ENCODE measurements at regions not wholly inside any gene's neighbourhood (a gene's known extent, or its start where the extent isn't known, plus 50 kb on each side); places are given as distances from the start of the nearest gene placed in this dataset.

GRCh38 chr3:106366352-106366751 is 497.5 kb upstream of the CBLB start:
- no peak overlapping the region for H3K4me3 Mint-ChIP-seq
- peaks cover 7% of the 10 kb centered on the region for H3K4me1 Mint-ChIP-seq (ENCODE audit: low read depth)
- H3K27ac Mint-ChIP-seq = no peak overlapping the region
- intact Hi-C loops (cut with micrococcal nuclease) = no loop called here
- no peaks in the 10 kb centered on the region for H3K36me3 Mint-ChIP-seq (ENCODE audit: low read depth)
- peaks cover 2% of the 10 kb centered on the region for H3K27me3 Mint-ChIP-seq (ENCODE audit: low read depth)
- CTCF ChIA-PET = no interaction called here
- H3K9me3 Mint-ChIP-seq = peaks cover 9% of the 10 kb centered on the region
- no peak for DNase-seq

- no peak for DNase-seq
- no peaks in the 10 kb centered on the region for H3K36me3 Mint-ChIP-seq (ENCODE audit: low read depth)
- peaks cover 7% of the 10 kb centered on the region for H3K4me1 Mint-ChIP-seq (ENCODE audit: low read depth)
- peaks cover 2% of the 10 kb centered on the region for H3K27me3 Mint-ChIP-seq (ENCODE audit: low read depth)
- H3K9me3 Mint-ChIP-seq = peaks cover 2% of the 10 kb centered on the region
- CTCF ChIA-PET = no interaction called here
- intact Hi-C loops (cut with micrococcal nuclease) = no loop called here
- no peak overlapping the region for H3K4me3 Mint-ChIP-seq
- H3K27ac Mint-ChIP-seq = no peak overlapping the region
Measured at GRCh38 chr3:106367496-106367895, 498.7 kb upstream of the CBLB start.

GRCh38 chr3:106371221-106371970 is 502.6 kb upstream of the CBLB start:
- CTCF ChIA-PET = no interaction called here
- Mint-ChIP-seq H3K27me3 (ENCODE audit: low read depth) (peaks cover 2% of the 10 kb centered on the region), H3K36me3 (ENCODE audit: low read depth) (no peaks in the 10 kb centered on the region), H3K27ac (no peak overlapping the region), H3K9me3 (no peaks in the 10 kb centered on the region), H3K4me3 (no peak overlapping the region), H3K4me1 (ENCODE audit: low read depth) (no peaks in the 10 kb centered on the region)
- DNase-seq = no peak
- intact Hi-C loops (cut with micrococcal nuclease) = no loop called here

- Mint-ChIP-seq H3K4me1 (ENCODE audit: low read depth) (no peaks in the 10 kb centered on the region), H3K36me3 (ENCODE audit: low read depth) (no peaks in the 10 kb centered on the region), H3K27ac (no peak overlapping the region), H3K27me3 (ENCODE audit: low read depth) (peaks cover 2% of the 10 kb centered on the region), H3K9me3 (no peaks in the 10 kb centered on the region), H3K4me3 (no peak overlapping the region)
- no peak for DNase-seq
- CTCF ChIA-PET = no interaction called here
- intact Hi-C loops (cut with micrococcal nuclease) = no loop called here
Measured at GRCh38 chr3:106371971-106372805, 503.4 kb upstream of the CBLB start.

GRCh38 chr3:106372806-106373190 is 504.0 kb upstream of the CBLB start:
- peaks cover 2% of the 10 kb centered on the region for H3K27me3 Mint-ChIP-seq (ENCODE audit: low read depth)
- intact Hi-C loops (cut with micrococcal nuclease) = no loop called here
- no peaks in the 10 kb centered on the region for H3K36me3 Mint-ChIP-seq (ENCODE audit: low read depth)
- no peak overlapping the region for H3K27ac Mint-ChIP-seq
- no peak for DNase-seq
- H3K9me3 Mint-ChIP-seq = no peaks in the 10 kb centered on the region
- H3K4me1 Mint-ChIP-seq (ENCODE audit: low read depth) = no peaks in the 10 kb centered on the region
- CTCF ChIA-PET = no interaction called here
- H3K4me3 Mint-ChIP-seq = no peak overlapping the region

- no peaks in the 10 kb centered on the region for H3K27me3 Mint-ChIP-seq (ENCODE audit: low read depth)
- no peaks in the 10 kb centered on the region for H3K9me3 Mint-ChIP-seq
- intact Hi-C loops (cut with micrococcal nuclease) = no loop called here
- peaks cover 5% of the 10 kb centered on the region for H3K4me1 Mint-ChIP-seq (ENCODE audit: low read depth)
- CTCF ChIA-PET = interaction anchor here (0.8 kb wide), 1 partner anchor 14 kb away, joined by 4 read pairs; no protein-coding TSS in a partner anchor
- no peaks in the 10 kb centered on the region for H3K36me3 Mint-ChIP-seq (ENCODE audit: low read depth)
- DNase-seq = no peak
- no peak overlapping the region for H3K4me3 Mint-ChIP-seq
- H3K27ac Mint-ChIP-seq = no peak overlapping the region
Measured at GRCh38 chr3:106376016-106376570, 507.3 kb upstream of the CBLB start.

GRCh38 chr3:106379251-106379750 is 510.5 kb upstream of the CBLB start:
- intact Hi-C loops (cut with micrococcal nuclease) = no loop called here
- no peak for DNase-seq
- no peaks in the 10 kb centered on the region for H3K9me3 Mint-ChIP-seq
- H3K36me3 Mint-ChIP-seq (ENCODE audit: low read depth) = no peaks in the 10 kb centered on the region
- H3K27ac Mint-ChIP-seq = no peak overlapping the region
- no peaks in the 10 kb centered on the region for H3K27me3 Mint-ChIP-seq (ENCODE audit: low read depth)
- peaks cover 5% of the 10 kb centered on the region for H3K4me1 Mint-ChIP-seq (ENCODE audit: low read depth)
- CTCF ChIA-PET = interaction anchor here (0.6 kb wide), 1 partner anchor 420 kb away, joined by 3 read pairs; no protein-coding TSS in a partner anchor
- no peak overlapping the region for H3K4me3 Mint-ChIP-seq

GRCh38 chr3:106380232-106380631 is 511.4 kb upstream of the CBLB start:
- no peak overlapping the region for H3K27ac Mint-ChIP-seq
- CTCF ChIA-PET = no interaction called here

GRCh38 chr3:106381286-106381938 is 512.6 kb upstream of the CBLB start:
- Mint-ChIP-seq H3K9me3 (no peaks in the 10 kb centered on the region), H3K36me3 (ENCODE audit: low read depth) (no peaks in the 10 kb centered on the region), H3K4me3 (no peak overlapping the region), H3K27ac (no peak overlapping the region), H3K4me1 (ENCODE audit: low read depth) (peaks cover 5% of the 10 kb centered on the region), H3K27me3 (ENCODE audit: low read depth) (no peaks in the 10 kb centered on the region)
- no peak for DNase-seq
- CTCF ChIA-PET = interaction anchor here (1.0 kb wide), 1 partner anchor 18 kb away, joined by 7 read pairs; no protein-coding TSS in a partner anchor
- intact Hi-C loops (cut with micrococcal nuclease) = no loop called here

More at GRCh38 chr3:106380232-106380631, 511.4 kb upstream of the CBLB start:
- Mint-ChIP-seq H3K9me3 (no peaks in the 10 kb centered on the region), H3K36me3 (ENCODE audit: low read depth) (no peaks in the 10 kb centered on the region), H3K27me3 (ENCODE audit: low read depth) (no peaks in the 10 kb centered on the region), H3K4me3 (no peak overlapping the region), H3K4me1 (ENCODE audit: low read depth) (peaks cover 5% of the 10 kb centered on the region)
- intact Hi-C loops (cut with micrococcal nuclease) = no loop called here
- DNase-seq = no peak

GRCh38 chr3:106381939-106382335 is 513.1 kb upstream of the CBLB start:
- no peak for DNase-seq
- no peaks in the 10 kb centered on the region for H3K27me3 Mint-ChIP-seq (ENCODE audit: low read depth)
- intact Hi-C loops (cut with micrococcal nuclease) = no loop called here
- CTCF ChIA-PET = interaction anchor here (1.0 kb wide), 1 partner anchor 19 kb away, joined by 7 read pairs; no protein-coding TSS in a partner anchor
- peaks cover 5% of the 10 kb centered on the region for H3K4me1 Mint-ChIP-seq (ENCODE audit: low read depth)
- no peak overlapping the region for H3K4me3 Mint-ChIP-seq
- H3K9me3 Mint-ChIP-seq = no peaks in the 10 kb centered on the region
- no peaks in the 10 kb centered on the region for H3K36me3 Mint-ChIP-seq (ENCODE audit: low read depth)
- no peak overlapping the region for H3K27ac Mint-ChIP-seq

- no peak overlapping the region for H3K27ac Mint-ChIP-seq
- DNase-seq = no peak
- H3K27me3 Mint-ChIP-seq (ENCODE audit: low read depth) = no peaks in the 10 kb centered on the region
- no peak overlapping the region for H3K4me3 Mint-ChIP-seq
- intact Hi-C loops (cut with micrococcal nuclease) = no loop called here
- no peaks in the 10 kb centered on the region for H3K36me3 Mint-ChIP-seq (ENCODE audit: low read depth)
- no peaks in the 10 kb centered on the region for H3K4me1 Mint-ChIP-seq (ENCODE audit: low read depth)
- no peaks in the 10 kb centered on the region for H3K9me3 Mint-ChIP-seq
- CTCF ChIA-PET = no interaction called here
Measured at GRCh38 chr3:106386050-106386449, 517.2 kb upstream of the CBLB start.

GRCh38 chr3:106392915-106393314 is 524.1 kb upstream of the CBLB start:
- H3K27me3 Mint-ChIP-seq (ENCODE audit: low read depth) = no peaks in the 10 kb centered on the region
- H3K36me3 Mint-ChIP-seq (ENCODE audit: low read depth) = no peaks in the 10 kb centered on the region
- no peak overlapping the region for H3K4me3 Mint-ChIP-seq
- CTCF ChIA-PET = no interaction called here
- DNase-seq = no peak
- no peaks in the 10 kb centered on the region for H3K4me1 Mint-ChIP-seq (ENCODE audit: low read depth)
- no peak overlapping the region for H3K27ac Mint-ChIP-seq
- intact Hi-C loops (cut with micrococcal nuclease) = no loop called here
- no peaks in the 10 kb centered on the region for H3K9me3 Mint-ChIP-seq
